Keratinocyte (primary cell): ENCODE measurements at regions not wholly inside any gene's neighbourhood (a gene's known extent, or its start where the extent isn't known, plus 50 kb on each side); places are given as distances from the start of the nearest gene placed in this dataset.

ENCODE experiments used
- DNase-seq: peaks from one replicate; pipeline ENCODE4 v3.0.0-alpha.2; 2011; ENCODE audit warnings: low read depth, missing footprints, low spot score
- FAIRE-seq: peaks from 2 replicates; lab custom pipeline; 2011; peaks lifted over from hg19 to GRCh38; lab: Jason Lieb, UNC
- H2AFZ ChIP-seq: 2 replicates; pipeline ENCODE4 v1.6.0; 2012; ENCODE audit warnings: low read length, control low read depth, inconsistent platforms; ENCODE audit not compliant: control insufficient read depth
- H3K27ac ChIP-seq: 2 replicates; pipeline ENCODE4 v1.5.1; 2011; ENCODE audit warnings: low read length; ENCODE audit not compliant: control insufficient read depth, insufficient read depth
- H3K27me3 ChIP-seq: 3 replicates; pipeline ENCODE4 v1.6.0; 2011; ENCODE audit warnings: low read length; ENCODE audit not compliant: control insufficient read depth, insufficient read depth; ENCODE audit errors: extremely low read depth
- H3K36me3 ChIP-seq, 2 experiments: 2 replicates in 1 of 2; 3 replicates in 1 of 2; pipeline ENCODE4 v1.5.1; 2011; ENCODE audit warnings: low read length in 2 of 2, mild to moderate bottlenecking in 1 of 2; ENCODE audit not compliant: control insufficient read depth in 2 of 2, insufficient read depth in 2 of 2; ENCODE audit errors: extremely low read depth in 1 of 2
- H3K4me1 ChIP-seq: 3 replicates; pipeline ENCODE4 v1.5.1; 2011; ENCODE audit warnings: low read length; ENCODE audit not compliant: control insufficient read depth, insufficient read depth; ENCODE audit errors: extremely low read depth
- H3K4me2 ChIP-seq: 3 replicates; pipeline ENCODE4 v1.6.0; 2011; ENCODE audit warnings: low read depth, low read length; ENCODE audit not compliant: control insufficient read depth, insufficient read depth; ENCODE audit errors: extremely low read depth
- H3K4me3 ChIP-seq, 3 experiments: fragments of 200-600 bp in 1 of 3; sonication (generic) in 1 of 3; 2 replicates in 2 of 3; 3 replicates in 1 of 3; pipeline ENCODE4 v1.5.1; 2011 to 2016; ENCODE audit warnings: low read length in 3 of 3, mild to moderate bottlenecking in 3 of 3, control low read depth in 2 of 3, inconsistent platforms in 1 of 3, low read depth in 1 of 3, mixed read lengths in 1 of 3, mixed run types in 1 of 3, moderate library complexity in 1 of 3; ENCODE audit not compliant: control insufficient read depth in 2 of 3, insufficient read depth in 2 of 3; ENCODE audit errors: extremely low read depth in 1 of 3
- H3K79me2 ChIP-seq: 2 replicates; pipeline ENCODE4 v1.6.0; 2012; ENCODE audit warnings: low read length; ENCODE audit not compliant: control insufficient read depth, insufficient read depth
- H3K9ac ChIP-seq: 3 replicates; pipeline ENCODE4 v1.6.0; 2011; ENCODE audit warnings: low read length; ENCODE audit not compliant: control insufficient read depth, insufficient read depth; ENCODE audit errors: extremely low read depth
- H3K9me1 ChIP-seq: 3 replicates; pipeline ENCODE4 v1.6.0; 2011; ENCODE audit warnings: low read length; ENCODE audit not compliant: control insufficient read depth, insufficient read depth; ENCODE audit errors: extremely low read depth
- H3K9me3 ChIP-seq: 2 replicates; pipeline ENCODE4 v1.5.1; 2012; ENCODE audit warnings: low read depth, low read length; ENCODE audit not compliant: control insufficient read depth
- H4K20me1 ChIP-seq: 3 replicates; pipeline ENCODE4 v1.6.0; 2011; ENCODE audit warnings: low read length; ENCODE audit not compliant: control insufficient read depth, insufficient read depth; ENCODE audit errors: extremely low read depth
- EZH2 ChIP-seq: IDR thresholded peaks from one replicate; pipeline ENCODE4 v1.6.1; 2012; ENCODE audit warnings: inconsistent platforms, mild to moderate bottlenecking, low read length, moderate library complexity
- dilution Hi-C: fragments of 300-500 bp; cut with MboI; formaldehyde crosslinking; loops from one replicate; pipeline ENCODE4 v1.7.0; 2020; ENCODE audit warnings: low sequenced_read_pairs; ENCODE audit not compliant: extremely low pct_ligation_motif_present
- TF ChIP-seq, protein P1 (sequence below), 3 experiments: IDR thresholded peaks in 1 of 3; conservative IDR thresholded peaks in 1 of 3; optimal IDR thresholded peaks in 1 of 3; 2 replicates in 2 of 3; 3 replicates in 1 of 3; pipeline versions ENCODE3 to v1.5.1; 2011; ENCODE audit warnings: low read length in 3 of 3, mild to moderate bottlenecking in 3 of 3, moderate library complexity in 2 of 3, control low read depth in 1 of 3, inconsistent platforms in 1 of 3; ENCODE audit not compliant: insufficient read depth in 2 of 3; ENCODE audit errors: extremely low read depth in 1 of 3

DNA sequence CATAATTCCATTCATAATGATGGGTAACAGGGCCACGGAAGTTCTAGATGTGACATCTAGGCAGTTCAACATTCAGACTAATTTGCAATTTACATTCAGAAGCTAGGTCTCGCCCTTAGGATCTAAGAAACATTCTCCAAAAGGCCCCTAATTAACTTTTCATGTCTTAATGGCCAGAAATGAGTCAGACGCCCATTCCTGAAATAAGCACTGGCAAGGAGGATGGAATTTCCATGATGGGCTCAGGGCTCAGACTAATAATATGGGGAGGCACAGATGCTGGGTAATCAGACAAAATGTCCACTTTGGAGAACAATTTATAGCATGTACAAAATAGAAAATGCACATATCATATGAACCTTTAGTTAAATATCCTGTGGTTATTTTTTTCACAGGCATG, 102.8 kb upstream of the RPS6KA3 start:
- H3K9me3 ChIP-seq: no peaks in the 10 kb centered on the region
- no peak overlapping the region for H3K4me2 ChIP-seq
- no peak overlapping the region for H3K4me3 ChIP-seq
- H3K9ac ChIP-seq: no peak overlapping the region
- no peaks in the 10 kb centered on the region for H3K4me1 ChIP-seq
- dilution Hi-C loops: no loop called here
- H3K9me1 ChIP-seq: no peaks in the 10 kb centered on the region
- H4K20me1 ChIP-seq: no peaks in the 10 kb centered on the region
- no peak overlapping the region for H2AFZ ChIP-seq
- no peaks in the 10 kb centered on the region for H3K79me2 ChIP-seq
- no peaks in the 10 kb centered on the region for H3K36me3 ChIP-seq
- H3K27ac ChIP-seq: no peak overlapping the region
- TF ChIP-seq, protein P1, sequence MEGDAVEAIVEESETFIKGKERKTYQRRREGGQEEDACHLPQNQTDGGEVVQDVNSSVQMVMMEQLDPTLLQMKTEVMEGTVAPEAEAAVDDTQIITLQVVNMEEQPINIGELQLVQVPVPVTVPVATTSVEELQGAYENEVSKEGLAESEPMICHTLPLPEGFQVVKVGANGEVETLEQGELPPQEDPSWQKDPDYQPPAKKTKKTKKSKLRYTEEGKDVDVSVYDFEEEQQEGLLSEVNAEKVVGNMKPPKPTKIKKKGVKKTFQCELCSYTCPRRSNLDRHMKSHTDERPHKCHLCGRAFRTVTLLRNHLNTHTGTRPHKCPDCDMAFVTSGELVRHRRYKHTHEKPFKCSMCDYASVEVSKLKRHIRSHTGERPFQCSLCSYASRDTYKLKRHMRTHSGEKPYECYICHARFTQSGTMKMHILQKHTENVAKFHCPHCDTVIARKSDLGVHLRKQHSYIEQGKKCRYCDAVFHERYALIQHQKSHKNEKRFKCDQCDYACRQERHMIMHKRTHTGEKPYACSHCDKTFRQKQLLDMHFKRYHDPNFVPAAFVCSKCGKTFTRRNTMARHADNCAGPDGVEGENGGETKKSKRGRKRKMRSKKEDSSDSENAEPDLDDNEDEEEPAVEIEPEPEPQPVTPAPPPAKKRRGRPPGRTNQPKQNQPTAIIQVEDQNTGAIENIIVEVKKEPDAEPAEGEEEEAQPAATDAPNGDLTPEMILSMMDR (optimal IDR thresholded peaks at IDR 0.05 in 1 of 3, IDR thresholded peaks at IDR 0.05 in 1 of 3, conservative IDR thresholded peaks at IDR 0.05 in 1 of 3; ENCODE audit: extremely low read depth in 1 of 3, insufficient read depth in 2 of 3, low read length in 3 of 3): no peak
- no peak for TF ChIP-seq EZH2
- DNase-seq: no peak
- no peak for FAIRE-seq
- H3K27me3 ChIP-seq: no peaks in the 10 kb centered on the region

DNA sequence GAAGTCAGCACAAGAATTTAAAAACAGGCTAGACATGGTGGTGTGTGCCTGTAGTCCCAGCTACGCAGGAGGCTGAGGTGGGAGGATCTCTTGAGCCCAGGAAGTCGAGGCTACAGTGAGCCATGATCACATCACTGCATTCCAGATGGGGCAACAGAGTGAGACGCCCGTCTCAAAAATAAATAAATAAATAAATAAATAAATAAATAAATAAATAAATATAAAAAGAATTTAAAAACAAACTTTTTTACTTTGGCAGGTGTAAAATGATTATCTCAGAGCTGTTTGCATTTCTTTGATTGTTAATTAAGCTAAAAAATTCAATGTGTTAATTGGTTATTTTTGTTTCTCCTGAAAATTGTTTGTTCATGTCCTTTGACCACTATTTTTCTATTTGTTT, 97.5 kb upstream of the RPS6KA3 start:
- Histone ChIP-seq H3K27me3 (no peaks in the 10 kb centered on the region), H3K9me3 (no peaks in the 10 kb centered on the region), H3K4me2 (no peak overlapping the region), H3K79me2 (no peaks in the 10 kb centered on the region), H3K9me1 (no peaks in the 10 kb centered on the region), H3K27ac (no peak overlapping the region), H3K9ac (no peak overlapping the region), H3K36me3 (no peaks in the 10 kb centered on the region), H2AFZ (no peak overlapping the region), H3K4me1 (no peaks in the 10 kb centered on the region), H3K4me3 (no peak overlapping the region), H4K20me1 (no peaks in the 10 kb centered on the region)
- FAIRE-seq (no peak), DNase-seq (no peak)
- TF ChIP-seq, protein P1 (optimal IDR thresholded peaks at IDR 0.05 in 1 of 3, IDR thresholded peaks at IDR 0.05 in 1 of 3, conservative IDR thresholded peaks at IDR 0.05 in 1 of 3; ENCODE audit: extremely low read depth in 1 of 3, insufficient read depth in 2 of 3, low read length in 3 of 3): no peak
- no peak for TF ChIP-seq EZH2
- dilution Hi-C loops: no loop called here
